Transverse colon (tissue), 4 donors: ENCODE measurements at regions not wholly inside any gene's neighbourhood (a gene's known extent, or its start where the extent isn't known, plus 50 kb on each side); places are given as distances from the start of the nearest gene placed in this dataset.
"Not testable (repeated sequence)": the region's sequence is repeated elsewhere in the genome, so short reads cannot be mapped to it uniquely, and the experiment has no call there.

Experiments used
- DNase-seq: peaks from one replicate; pipeline ENCODE4 v3.0.0-alpha.2; 2019
- H3K27ac ChIP-seq, 4 donors: fragments of 200-600 bp; sonication (generic); 2 replicates each; pipeline ENCODE4 v1.5.1; 2016 to 2018; ENCODE audit warnings: inconsistent platforms in 4 of 4
- H3K27me3 ChIP-seq: fragments of 200-600 bp; sonication (generic); 2 replicates; pipeline ENCODE4 v1.5.1; 2017; ENCODE audit warnings: inconsistent platforms
- H3K36me3 ChIP-seq, 4 donors: fragments of 200-600 bp; sonication (generic); 2 replicates each; pipeline ENCODE4 v1.5.1; 2017 to 2019; ENCODE audit warnings: inconsistent platforms in 4 of 4
- H3K4me1 ChIP-seq, 4 donors: fragments of 200-600 bp; sonication (generic); 2 replicates each; pipeline ENCODE4 v1.5.1; 2017 to 2020; ENCODE audit warnings: inconsistent platforms in 4 of 4
- H3K4me3 ChIP-seq, 4 donors: fragments of 200-600 bp; sonication (generic); 1 replicate in 1 of 4; 2 replicates in 3 of 4; pipeline versions ENCODE4 v1.5.1 to v1.6.1; 2017 to 2019; ENCODE audit warnings: inconsistent platforms in 4 of 4
- H3K9me3 ChIP-seq, 2 donors: fragments of 200-600 bp; sonication (generic); 2 replicates each; pipeline ENCODE4 v1.5.1; 2017 to 2019; ENCODE audit warnings: inconsistent platforms in 2 of 2
- EP300 ChIP-seq: sonication (generic); formaldehyde crosslinking; IDR thresholded peaks from one replicate; pipeline ENCODE4 v1.6.1; 2017; ENCODE audit warnings: antibody characterized with exemption, low read depth
- POLR2A ChIP-seq: fragments of 450-650 bp; IDR thresholded peaks from one replicate; pipeline ENCODE4 v1.6.1; 2016; ENCODE audit warnings: antibody characterized with exemption, mild to moderate bottlenecking, moderate library complexity
- POLR2AphosphoS5 ChIP-seq, 3 donors: sonication (generic); formaldehyde crosslinking; IDR thresholded peaks; one replicate each; pipeline ENCODE4 v1.6.1; 2016; ENCODE audit warnings: antibody characterized with exemption in 3 of 3
- WGBS, 2 donors: methylation state at CpG; one replicate each; pipeline ENCODE4 v1.1.5; 2018; ENCODE audit warnings: low coverage in 1 of 2; 5-methylcytosine and 5-hydroxymethylcytosine counted together
- in situ Hi-C, 4 donors: fragments of 200-750 bp; cut with MboI; loops; one replicate each; pipeline versions ENCODE4 v1.15.0 to v1.15.1; 2017; ENCODE audit warnings: low sequenced_read_pairs in 3 of 4, low pct_ligation_motif_present in 1 of 4, low pct_unique_long_range_greater_than_20kb in 1 of 4
- intact Hi-C: fragments of 100-400 bp; cut with DNase I; formaldehyde crosslinking; loops from one replicate; pipeline ENCODE4 v1.15.1; 2023; ENCODE audit warnings: low total_unique reads
- TF ChIP-seq, protein P1 (sequence below), 5 experiments: fragments of 200-600 bp in 3 of 5; fragments of 450-650 bp in 2 of 5; sonication (generic) in 3 of 5; IDR thresholded peaks; 1 replicate in 2 of 5; 2 replicates in 3 of 5; pipeline ENCODE4 v1.5.1; 2016 to 2017; ENCODE audit warnings: antibody characterized with exemption in 5 of 5, inconsistent platforms in 3 of 5, mild to moderate bottlenecking in 2 of 5, moderate library complexity in 1 of 5

DNA sequence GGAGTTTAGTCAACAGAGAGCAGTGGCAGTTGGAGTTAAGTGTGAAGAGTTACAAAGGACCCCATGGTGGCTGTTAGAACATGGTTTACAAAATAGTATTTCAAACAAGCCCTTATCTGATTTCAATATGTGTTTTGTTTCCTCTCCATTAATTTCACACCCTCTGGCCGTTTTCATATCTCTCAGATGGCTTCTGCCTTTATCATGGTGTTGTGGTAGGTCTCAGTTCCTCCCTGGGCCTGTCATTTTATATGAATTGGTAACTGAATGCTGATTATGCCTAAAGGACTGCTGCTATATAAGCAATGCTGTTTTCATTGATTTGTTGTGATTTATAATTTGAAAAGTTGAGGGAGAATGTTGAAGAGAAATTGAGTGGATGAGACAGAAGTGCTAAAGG is 686.7 kb downstream of the NYAP2 start:
- H3K36me3 ChIP-seq: no peaks in the 10 kb centered on the region
- intact Hi-C loops: no loop called here
- WGBS, 2 donors: 19% methylated on average over 1 of the region's 1 CpG; no CpG with 5 or more reads in 1 of the 2 donors
- H3K4me1 ChIP-seq: no peaks in the 10 kb centered on the region
- H3K4me3 ChIP-seq: no peak overlapping the region
- no peaks in the 10 kb centered on the region for H3K27me3 ChIP-seq
- in situ Hi-C loops: no loop called here
- TF ChIP-seq, protein P1, sequence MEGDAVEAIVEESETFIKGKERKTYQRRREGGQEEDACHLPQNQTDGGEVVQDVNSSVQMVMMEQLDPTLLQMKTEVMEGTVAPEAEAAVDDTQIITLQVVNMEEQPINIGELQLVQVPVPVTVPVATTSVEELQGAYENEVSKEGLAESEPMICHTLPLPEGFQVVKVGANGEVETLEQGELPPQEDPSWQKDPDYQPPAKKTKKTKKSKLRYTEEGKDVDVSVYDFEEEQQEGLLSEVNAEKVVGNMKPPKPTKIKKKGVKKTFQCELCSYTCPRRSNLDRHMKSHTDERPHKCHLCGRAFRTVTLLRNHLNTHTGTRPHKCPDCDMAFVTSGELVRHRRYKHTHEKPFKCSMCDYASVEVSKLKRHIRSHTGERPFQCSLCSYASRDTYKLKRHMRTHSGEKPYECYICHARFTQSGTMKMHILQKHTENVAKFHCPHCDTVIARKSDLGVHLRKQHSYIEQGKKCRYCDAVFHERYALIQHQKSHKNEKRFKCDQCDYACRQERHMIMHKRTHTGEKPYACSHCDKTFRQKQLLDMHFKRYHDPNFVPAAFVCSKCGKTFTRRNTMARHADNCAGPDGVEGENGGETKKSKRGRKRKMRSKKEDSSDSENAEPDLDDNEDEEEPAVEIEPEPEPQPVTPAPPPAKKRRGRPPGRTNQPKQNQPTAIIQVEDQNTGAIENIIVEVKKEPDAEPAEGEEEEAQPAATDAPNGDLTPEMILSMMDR (IDR thresholded peaks at IDR 0.05): no peak
- TF ChIP-seq POLR2AphosphoS5 (IDR thresholded peaks at IDR 0.05): no peak
- TF ChIP-seq POLR2A: no peak
- no peak for TF ChIP-seq EP300
- H3K27ac ChIP-seq: no peak overlapping the region
- no peaks in the 10 kb centered on the region for H3K9me3 ChIP-seq
- DNase-seq: no peak

DNA sequence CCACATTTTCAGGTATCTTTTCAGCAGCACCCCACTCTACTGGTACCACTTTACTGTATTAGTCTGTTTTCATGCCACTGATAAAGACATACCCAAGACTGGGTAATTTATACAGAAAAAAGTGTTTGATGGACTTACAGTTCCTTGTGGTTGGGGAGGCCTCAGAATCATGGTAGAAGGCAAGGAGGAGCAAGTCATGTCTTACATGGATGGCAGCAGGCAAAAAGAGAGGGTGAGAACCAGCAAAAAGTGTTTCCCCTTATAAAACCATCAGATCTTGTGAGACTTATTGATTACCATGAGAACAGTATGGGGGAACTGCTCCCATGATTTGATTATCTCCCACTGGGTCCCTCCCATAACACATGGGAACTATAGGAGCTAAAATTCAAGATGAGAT is 685.9 kb downstream of the NYAP2 start:
- H3K36me3 ChIP-seq, H3K27me3 ChIP-seq, H3K27ac ChIP-seq, DNase-seq, H3K4me3 ChIP-seq, intact Hi-C loops, H3K4me1 ChIP-seq, in situ Hi-C loops, H3K9me3 ChIP-seq: not testable (repeated sequence)

DNA sequence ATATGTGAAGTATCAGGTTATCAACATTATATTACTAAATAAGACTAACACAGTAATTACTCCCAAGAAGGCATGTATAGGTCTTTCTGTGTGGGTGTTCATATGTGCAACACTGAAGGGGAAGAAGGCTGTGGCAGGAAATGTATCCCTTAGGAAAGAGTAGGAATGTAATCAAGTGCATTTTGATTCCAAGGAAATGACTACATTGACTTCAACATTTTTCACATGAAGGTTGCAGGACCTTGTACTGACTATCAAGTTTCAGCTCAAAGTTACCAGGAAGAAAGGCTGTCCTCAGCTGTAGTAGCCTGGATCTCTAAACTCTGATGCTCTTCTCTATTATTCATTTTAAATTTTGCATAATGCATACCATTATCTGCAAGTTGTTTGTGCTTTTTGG is 680.8 kb downstream of the NYAP2 start:
- H3K36me3 ChIP-seq: no peaks in the 10 kb centered on the region
- H3K4me3 ChIP-seq: no peak overlapping the region
- no peaks in the 10 kb centered on the region for H3K4me1 ChIP-seq
- no peaks in the 10 kb centered on the region for H3K27me3 ChIP-seq
- H3K9me3 ChIP-seq: no peaks in the 10 kb centered on the region
- H3K27ac ChIP-seq: no peak overlapping the region
- intact Hi-C loops: no loop called here
- DNase-seq: no peak
- in situ Hi-C loops: no loop called here
- no peak for TF ChIP-seq POLR2AphosphoS5 (IDR thresholded peaks at IDR 0.05)
- no peak for TF ChIP-seq EP300
- TF ChIP-seq, protein P1 (IDR thresholded peaks at IDR 0.05): no peak
- no peak for TF ChIP-seq POLR2A

DNA sequence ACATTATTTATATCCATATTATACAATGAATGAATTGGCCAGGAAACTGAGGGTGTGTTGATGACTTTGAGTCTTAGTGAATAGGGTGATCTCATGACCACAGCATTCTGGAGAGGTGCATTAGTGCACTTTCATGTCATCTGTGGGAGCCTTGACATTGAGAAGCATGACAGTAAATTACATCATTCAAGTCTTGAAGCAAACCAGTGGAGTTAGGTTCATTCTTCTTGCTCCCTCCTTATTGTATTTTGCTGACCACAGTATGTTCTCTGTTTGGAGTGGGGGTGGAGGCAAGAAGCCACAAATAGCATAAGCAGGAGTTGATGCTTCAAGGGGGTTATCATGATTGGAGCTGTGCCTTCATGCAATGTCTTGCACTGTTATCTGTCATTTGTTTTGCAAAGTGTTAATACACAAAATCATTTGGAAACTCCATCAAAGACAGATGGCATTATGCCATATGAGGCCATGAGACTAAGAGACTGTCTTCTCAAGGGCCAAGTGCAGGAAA is 680.2 kb downstream of the NYAP2 start:
- H3K27me3 ChIP-seq: no peaks in the 10 kb centered on the region

DNA sequence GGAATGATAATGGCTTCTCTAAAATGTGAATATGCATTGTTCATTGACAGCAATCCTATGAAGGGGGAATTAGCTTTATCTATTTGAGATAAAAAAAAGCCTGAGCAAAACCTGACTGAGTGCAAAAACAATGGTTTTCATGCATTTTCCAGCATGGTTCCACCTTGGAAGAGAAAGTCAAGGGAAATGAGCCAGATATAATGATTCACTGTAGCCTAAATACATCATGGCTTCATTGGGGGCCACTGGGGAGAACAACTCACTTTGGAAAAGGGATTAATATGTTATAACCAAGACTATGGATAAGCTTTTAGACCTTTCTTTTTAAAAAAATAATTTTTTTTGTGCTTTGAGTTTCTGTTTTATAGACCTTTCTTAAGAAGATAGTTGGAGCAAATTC is 679.7 kb downstream of the NYAP2 start:
- H3K27ac ChIP-seq: no peak overlapping the region
- H3K4me1 ChIP-seq: no peaks in the 10 kb centered on the region
- H3K27me3 ChIP-seq: no peaks in the 10 kb centered on the region
- no peaks in the 10 kb centered on the region for H3K9me3 ChIP-seq
- TF ChIP-seq POLR2AphosphoS5 (IDR thresholded peaks at IDR 0.05) (no peak), POLR2A (no peak), EP300 (no peak)
- TF ChIP-seq, protein P1 (IDR thresholded peaks at IDR 0.05): no peak
- intact Hi-C loops: no loop called here
- no peaks in the 10 kb centered on the region for H3K36me3 ChIP-seq
- no peak overlapping the region for H3K4me3 ChIP-seq
- in situ Hi-C loops: no loop called here
- no peak for DNase-seq

More for the DNA sequence above, 680.2 kb downstream of the NYAP2 start:
- DNase-seq: no peak
- no peak overlapping the region for H3K4me3 ChIP-seq
- TF ChIP-seq POLR2A (no peak), EP300 (no peak), POLR2AphosphoS5 (IDR thresholded peaks at IDR 0.05) (no peak)
- TF ChIP-seq, protein P1 (IDR thresholded peaks at IDR 0.05): no peak
- intact Hi-C loops (no loop called here), in situ Hi-C loops (no loop called here)
- no peaks in the 10 kb centered on the region for H3K4me1 ChIP-seq
- H3K27ac ChIP-seq: no peak overlapping the region
- no peaks in the 10 kb centered on the region for H3K36me3 ChIP-seq
- no peaks in the 10 kb centered on the region for H3K9me3 ChIP-seq
